ENCODE measurements at regions not wholly inside any gene's neighbourhood (a gene's known extent, or its start where the extent isn't known, plus 50 kb on each side); places are given as distances from the start of the nearest gene placed in this dataset.

DNA sequence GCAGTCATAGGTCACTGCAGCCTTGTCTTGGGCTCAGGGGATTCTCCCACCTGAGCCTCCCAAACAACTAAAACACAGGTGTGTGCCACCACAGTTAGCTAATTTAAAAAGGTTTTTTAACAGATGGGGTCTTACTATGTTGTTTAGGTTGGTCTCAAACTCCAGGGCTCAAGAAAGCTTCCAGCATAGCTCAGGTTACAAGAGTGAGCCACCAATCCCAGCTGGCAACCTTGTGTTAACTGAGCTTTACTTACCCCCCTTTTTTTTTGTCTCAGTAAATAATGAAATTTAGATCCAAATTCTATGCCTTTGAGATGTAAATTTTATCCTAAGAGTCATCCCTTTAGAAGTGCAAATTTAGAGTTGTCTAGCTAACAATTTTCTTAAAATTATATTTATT is 103.9 kb upstream of the OLFM3 start:
- peaks cover under 1% of the 10 kb centered on the region for H3K9me3 Mint-ChIP-seq
- H3K27ac Mint-ChIP-seq: no peak overlapping the region
- H3K36me3 Mint-ChIP-seq: no peaks in the 10 kb centered on the region
- no peaks in the 10 kb centered on the region for H3K27me3 Mint-ChIP-seq
- TF ChIP-seq, protein P1, sequence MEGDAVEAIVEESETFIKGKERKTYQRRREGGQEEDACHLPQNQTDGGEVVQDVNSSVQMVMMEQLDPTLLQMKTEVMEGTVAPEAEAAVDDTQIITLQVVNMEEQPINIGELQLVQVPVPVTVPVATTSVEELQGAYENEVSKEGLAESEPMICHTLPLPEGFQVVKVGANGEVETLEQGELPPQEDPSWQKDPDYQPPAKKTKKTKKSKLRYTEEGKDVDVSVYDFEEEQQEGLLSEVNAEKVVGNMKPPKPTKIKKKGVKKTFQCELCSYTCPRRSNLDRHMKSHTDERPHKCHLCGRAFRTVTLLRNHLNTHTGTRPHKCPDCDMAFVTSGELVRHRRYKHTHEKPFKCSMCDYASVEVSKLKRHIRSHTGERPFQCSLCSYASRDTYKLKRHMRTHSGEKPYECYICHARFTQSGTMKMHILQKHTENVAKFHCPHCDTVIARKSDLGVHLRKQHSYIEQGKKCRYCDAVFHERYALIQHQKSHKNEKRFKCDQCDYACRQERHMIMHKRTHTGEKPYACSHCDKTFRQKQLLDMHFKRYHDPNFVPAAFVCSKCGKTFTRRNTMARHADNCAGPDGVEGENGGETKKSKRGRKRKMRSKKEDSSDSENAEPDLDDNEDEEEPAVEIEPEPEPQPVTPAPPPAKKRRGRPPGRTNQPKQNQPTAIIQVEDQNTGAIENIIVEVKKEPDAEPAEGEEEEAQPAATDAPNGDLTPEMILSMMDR (conservative IDR thresholded peaks at IDR 0.05): no peak
- H3K4me1 Mint-ChIP-seq (ENCODE audit: unreplicated experiment): peaks cover 7% of the 10 kb centered on the region
- no peak overlapping the region for H3K4me3 Mint-ChIP-seq
- no peak for DNase-seq (ENCODE audit: extremely low spot score, unreplicated experiment)

DNA sequence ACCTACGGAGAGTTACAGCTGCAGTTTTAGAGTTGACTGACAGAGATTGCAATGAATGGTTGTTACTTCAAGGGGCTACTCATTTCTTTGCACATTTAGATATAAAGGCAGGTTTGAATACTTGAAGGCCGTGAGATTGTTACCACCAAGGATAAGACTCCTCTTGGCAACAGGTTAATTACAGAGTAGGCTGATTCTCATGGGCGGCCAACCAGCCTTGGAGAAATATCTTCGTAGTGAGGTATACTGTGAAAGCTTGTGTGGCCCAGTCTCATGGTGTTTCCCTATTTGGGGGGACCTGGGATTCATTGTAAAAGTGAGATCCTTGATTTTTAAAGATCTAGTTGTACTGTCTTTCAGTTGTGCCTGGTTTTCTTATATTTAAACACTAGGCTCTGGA is 103.2 kb upstream of the OLFM3 start:
- Mint-ChIP-seq H3K36me3 (no peaks in the 10 kb centered on the region), H3K4me1 (ENCODE audit: unreplicated experiment) (peaks cover 5% of the 10 kb centered on the region), H3K27ac (no peak overlapping the region), H3K4me3 (no peak overlapping the region), H3K9me3 (peaks cover 5% of the 10 kb centered on the region), H3K27me3 (no peaks in the 10 kb centered on the region)
- DNase-seq (ENCODE audit: extremely low spot score, unreplicated experiment): no peak
- TF ChIP-seq, protein P1 (conservative IDR thresholded peaks at IDR 0.05): no peak

DNA sequence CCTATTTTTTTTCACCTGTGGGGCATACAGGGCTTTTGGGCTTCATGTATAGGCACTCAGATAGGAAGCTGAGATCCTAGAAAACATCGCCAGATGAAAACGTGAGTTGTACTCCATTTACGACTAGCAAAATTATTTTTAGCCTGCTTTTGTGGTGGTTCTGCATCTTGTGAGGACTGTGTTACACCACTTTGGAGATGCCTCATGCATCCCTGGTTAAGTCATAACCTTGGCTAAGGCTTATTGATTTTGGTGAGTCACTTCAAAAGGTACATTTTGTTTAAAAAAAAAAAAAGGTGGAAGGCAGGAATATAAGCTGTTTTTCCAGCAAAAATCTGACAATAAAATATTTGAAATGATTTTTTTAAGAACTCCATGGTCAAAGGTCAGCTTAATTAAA is 101.8 kb upstream of the OLFM3 start:
- Mint-ChIP-seq H3K9me3 (peaks cover 5% of the 10 kb centered on the region), H3K27me3 (no peaks in the 10 kb centered on the region), H3K36me3 (no peaks in the 10 kb centered on the region)

DNA sequence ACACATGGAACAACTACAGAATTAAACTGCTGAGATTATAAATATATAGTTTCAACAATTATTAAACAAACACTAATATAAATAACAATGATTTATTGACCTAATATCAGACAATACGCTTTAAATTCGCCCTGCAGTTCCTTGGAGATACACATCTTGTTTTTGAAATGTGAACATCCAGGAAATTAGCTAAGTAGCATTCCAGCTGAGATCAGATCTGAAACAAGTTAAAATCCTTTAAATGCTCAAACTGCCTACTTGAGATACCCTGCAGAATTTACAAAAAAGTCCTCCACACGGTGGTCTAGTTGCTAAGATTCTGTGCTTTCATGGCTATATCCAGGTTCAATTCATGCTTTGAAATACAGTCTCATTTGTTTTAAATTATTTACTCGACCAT is 101.4 kb upstream of the OLFM3 start:
- Mint-ChIP-seq H3K4me1 (ENCODE audit: unreplicated experiment) (peaks cover 5% of the 10 kb centered on the region), H3K9me3 (peaks cover 5% of the 10 kb centered on the region), H3K36me3 (no peaks in the 10 kb centered on the region), H3K27me3 (no peaks in the 10 kb centered on the region), H3K4me3 (no peak overlapping the region), H3K27ac (no peak overlapping the region)
- DNase-seq (ENCODE audit: extremely low spot score, unreplicated experiment): no peak
- TF ChIP-seq, protein P1 (conservative IDR thresholded peaks at IDR 0.05): no peak

More for the DNA sequence above, 101.8 kb upstream of the OLFM3 start:
- DNase-seq (ENCODE audit: extremely low spot score, unreplicated experiment): no peak
- peaks cover 5% of the 10 kb centered on the region for H3K4me1 Mint-ChIP-seq (ENCODE audit: unreplicated experiment)
- TF ChIP-seq, protein P1 (conservative IDR thresholded peaks at IDR 0.05): no peak
- H3K4me3 Mint-ChIP-seq: no peak overlapping the region
- no peak overlapping the region for H3K27ac Mint-ChIP-seq

DNA sequence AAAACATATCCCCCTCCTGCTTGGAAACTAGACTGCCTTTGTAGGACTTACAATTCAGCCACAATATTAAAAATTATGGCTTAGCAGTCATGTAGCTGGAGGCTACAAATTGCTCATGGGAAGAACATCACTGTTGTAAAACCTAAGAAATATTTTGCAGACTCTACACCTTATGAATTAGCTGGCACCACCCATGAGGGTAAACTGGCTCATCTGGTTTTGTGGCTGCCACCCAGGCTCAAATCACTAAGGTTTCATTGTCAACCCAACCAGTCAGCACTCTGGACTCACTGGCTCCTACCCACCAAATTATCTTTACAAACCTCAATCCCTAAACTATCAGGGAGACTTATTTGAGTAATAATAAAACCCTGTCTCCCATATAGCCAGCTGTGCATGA is 100.7 kb upstream of the OLFM3 start:
- no peak overlapping the region for H3K27ac Mint-ChIP-seq
- TF ChIP-seq, protein P1 (conservative IDR thresholded peaks at IDR 0.05): no peak
- H3K4me3 Mint-ChIP-seq: peak overlapping the region; percentile 0
- H3K4me1 Mint-ChIP-seq (ENCODE audit: unreplicated experiment): peaks cover 5% of the 10 kb centered on the region
- H3K9me3 Mint-ChIP-seq: peaks cover 5% of the 10 kb centered on the region
- no peaks in the 10 kb centered on the region for H3K36me3 Mint-ChIP-seq
- DNase-seq (ENCODE audit: extremely low spot score, unreplicated experiment): no peak
- H3K27me3 Mint-ChIP-seq: no peaks in the 10 kb centered on the region

DNA sequence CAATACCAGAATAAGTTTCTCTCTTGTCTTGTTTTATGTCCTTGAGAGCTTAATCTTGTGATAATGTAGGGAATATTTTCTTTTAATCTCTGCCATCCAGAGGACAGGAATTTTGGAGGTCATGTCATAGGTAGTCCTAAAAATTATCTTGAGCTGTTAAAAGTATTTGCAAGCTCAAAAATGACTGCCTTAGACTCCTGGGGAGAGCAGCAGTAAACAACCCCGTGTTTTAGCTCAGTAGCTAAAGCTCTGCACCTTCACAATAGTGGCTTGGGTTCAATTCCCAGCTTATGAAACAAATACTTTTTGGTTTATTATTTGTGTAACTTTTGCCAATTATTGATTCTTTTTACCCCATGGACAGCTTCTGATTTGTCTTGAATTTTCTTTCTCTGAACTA is 99.4 kb upstream of the OLFM3 start:
- H3K27ac Mint-ChIP-seq: no peak overlapping the region
- TF ChIP-seq, protein P1 (conservative IDR thresholded peaks at IDR 0.05): no peak
- no peaks in the 10 kb centered on the region for H3K36me3 Mint-ChIP-seq
- peaks cover 9% of the 10 kb centered on the region for H3K9me3 Mint-ChIP-seq
- H3K27me3 Mint-ChIP-seq: no peaks in the 10 kb centered on the region
- H3K4me3 Mint-ChIP-seq: no peak overlapping the region
- peaks cover 5% of the 10 kb centered on the region for H3K4me1 Mint-ChIP-seq (ENCODE audit: unreplicated experiment)
- DNase-seq (ENCODE audit: extremely low spot score, unreplicated experiment): no peak

Data from type B pancreatic cell (in vitro differentiated cells).